K562 (cell line): ENCODE measurements at regions not wholly inside any gene's neighbourhood (a gene's known extent, or its start where the extent isn't known, plus 50 kb on each side); places are given as distances from the start of the nearest gene placed in this dataset.

Source experiments
- ATAC-seq: fragments of 200-7000 bp; cut with Tn5 transposase; 3 replicates; pipeline ENCODE4 v1.9.1; 2020; ENCODE audit warnings: moderate library complexity
- BruUV-seq: library from RNA; stranded (reverse); fragments of 400-500 nt; replicated peaks from 2 replicates; lab custom pipeline; 2021; lab: Mats Ljungman, UMichigan
- CTCF ChIA-PET: fragments of 300-600 bp; formaldehyde crosslinking; extraction: SDS; loops from one replicate; lab custom pipeline; 2021; ENCODE audit warnings: low intra/inter-chr PET ratio; lab: Yijun Ruan, JAX
- POLR2A ChIA-PET: fragments of 300-600, 350-650 bp; sonication (Branson Sonifier 250); formaldehyde crosslinking; extraction: SDS; loops from one replicate; lab custom pipeline; 2021; ENCODE audit warnings: antibody characterized with exemption, inconsistent platforms; lab: Yijun Ruan, JAX
- DNase-seq, 4 experiments: peaks; one replicate each; pipeline versions ENCODE4 v3.0.0 to v3.0.0-alpha.2; 2011 to 2018; ENCODE audit warnings: low spot score in 3 of 4, mixed read lengths in 3 of 4; ENCODE audit errors: extremely low read depth in 1 of 4
- FAIRE-seq: peaks from 2 replicates; lab custom pipeline; 2011; peaks lifted over from hg19 to GRCh38; lab: Jason Lieb, UNC
- H2AFZ ChIP-seq: 2 replicates; pipeline ENCODE4 v1.6.0; 2011; ENCODE audit warnings: low read depth, low read length, control low read depth, inconsistent platforms
- H3K27ac ChIP-seq: fragments of 200-600 bp; 3 replicates; pipeline ENCODE4 v1.8.0; 2011; ENCODE audit warnings: low read depth, mild to moderate bottlenecking, control low read depth, inconsistent platforms, low read length, moderate library complexity, mixed read lengths; ENCODE audit errors: extremely low read depth
- H3K27me3 ChIP-seq, 2 experiments: fragments of 300-600 bp in 1 of 2; 2 replicates in 1 of 2; 3 replicates in 1 of 2; pipeline versions ENCODE4 v1.6.0 to v1.8.0; 2011; ENCODE audit warnings: inconsistent platforms in 2 of 2, low read length in 2 of 2, mild to moderate bottlenecking in 1 of 2, mixed read lengths in 1 of 2, moderate library complexity in 1 of 2; ENCODE audit not compliant: control insufficient read depth in 2 of 2, insufficient read depth in 2 of 2
- H3K36me3 ChIP-seq: fragments of 300-600 bp; 3 replicates; pipeline ENCODE4 v1.8.0; 2011; ENCODE audit warnings: mild to moderate bottlenecking, low read length, inconsistent platforms; ENCODE audit not compliant: control insufficient read depth, insufficient read depth
- H3K4me1 ChIP-seq, 2 experiments: fragments of 200-600 bp in 1 of 2; replicated peaks in 1 of 2; 2 replicates in 1 of 2; 3 replicates in 1 of 2; pipeline versions ENCODE4 v1.5.1 to v1.8.0; 2011; ENCODE audit warnings: inconsistent platforms in 2 of 2, low read length in 2 of 2, mild to moderate bottlenecking in 1 of 2, mixed read lengths in 1 of 2, moderate library complexity in 1 of 2; ENCODE audit not compliant: control insufficient read depth in 2 of 2, insufficient read depth in 2 of 2
- H3K4me2 ChIP-seq: 2 replicates; pipeline ENCODE4 v1.6.1; 2011; ENCODE audit warnings: low read length, control low read depth, inconsistent platforms, mixed read lengths; ENCODE audit not compliant: insufficient read depth
- H3K4me3 ChIP-seq: fragments of 200-600 bp; sonication (generic), shearing (Covaris generic); 2 replicates; pipeline ENCODE4 v1.5.1; 2016; ENCODE audit warnings: control low read depth, inconsistent platforms
- H3K79me2 ChIP-seq: fragments of 200-600 bp; 3 replicates; pipeline ENCODE4 v1.8.0; 2011; ENCODE audit warnings: low read length, inconsistent platforms; ENCODE audit not compliant: control insufficient read depth, insufficient read depth
- H3K9ac ChIP-seq, 2 experiments: 2 replicates each; pipeline versions ENCODE4 v1.6.0 to v1.6.1; 2011; ENCODE audit warnings: low read depth in 2 of 2, low read length in 2 of 2, control low read depth in 1 of 2, inconsistent platforms in 1 of 2, mild to moderate bottlenecking in 1 of 2, mixed read lengths in 1 of 2; ENCODE audit not compliant: insufficient read depth in 1 of 2
- H3K9me1 ChIP-seq: one replicate; pipeline ENCODE4 v1.6.0; 2011; ENCODE audit warnings: inconsistent platforms, mild to moderate bottlenecking, low read length, moderate library complexity; ENCODE audit not compliant: control insufficient read depth, insufficient read depth
- H3K9me3 ChIP-seq: replicated peaks from 2 replicates; pipeline ENCODE4 v1.5.1; 2011; ENCODE audit warnings: low read depth, low read length, inconsistent platforms; ENCODE audit not compliant: control insufficient read depth, insufficient read depth
- H4K20me1 ChIP-seq: replicated peaks from 2 replicates; pipeline ENCODE4 v1.6.1; 2011; ENCODE audit warnings: low read length, inconsistent platforms, mixed read lengths; ENCODE audit not compliant: control insufficient read depth, insufficient read depth
- ADNP ChIP-seq: fragments of 200-800 bp; sonication (Bioruptor generic); IDR thresholded peaks from 2 replicates; pipeline ENCODE4 v1.6.1; 2016; ENCODE audit warnings: missing genetic modification characterization, missing compliant biosample characterization
- E4F1 ChIP-seq: fragments of 250-450 bp; sonication (Bioruptor Pico); IDR thresholded peaks from 2 replicates; pipeline ENCODE4 v1.5.0; 2021; ENCODE audit warnings: mild to moderate bottlenecking, borderline replicate concordance
- EHMT2 ChIP-seq: fragments of 450-650 bp; IDR thresholded peaks from 2 replicates; pipeline ENCODE4 v1.6.1; 2018; ENCODE audit warnings: antibody characterized with exemption
- FOXP4 ChIP-seq: sonication (generic); formaldehyde crosslinking; IDR thresholded peaks from 2 replicates; pipeline ENCODE4 v1.8.0; 2022; ENCODE audit warnings: mild to moderate bottlenecking, missing genetic modification reagents, borderline replicate concordance
- HDAC1 ChIP-seq, 2 experiments: fragments of 450-650 bp; IDR thresholded peaks; 2 replicates each; pipeline ENCODE4 v1.6.1; 2016 to 2017; ENCODE audit warnings: inconsistent platforms in 1 of 2, mild to moderate bottlenecking in 1 of 2, moderate library complexity in 1 of 2
- HNRNPUL1 ChIP-seq: fragments of 200-400 bp; formaldehyde crosslinking; IDR thresholded peaks from 2 replicates; pipeline ENCODE4 v1.6.1; 2017; ENCODE audit warnings: low read length
- POLR3A ChIP-seq: IDR thresholded peaks from 2 replicates; pipeline ENCODE4 v1.6.1; 2011; ENCODE audit warnings: borderline replicate concordance, mild to moderate bottlenecking, moderate library complexity; ENCODE audit not compliant: insufficient read length, insufficient read depth; ENCODE audit errors: extremely low read depth
- ZBTB43 ChIP-seq: sonication (generic); formaldehyde crosslinking; IDR thresholded peaks from 2 replicates; pipeline ENCODE4 v1.8.0; 2023; ENCODE audit warnings: mild to moderate bottlenecking, missing genetic modification reagents
- ZFX ChIP-seq: sonication (generic); formaldehyde crosslinking; IDR thresholded peaks from 2 replicates; pipeline ENCODE4 v1.8.0; 2022; ENCODE audit warnings: mild to moderate bottlenecking, missing genetic modification reagents, moderate library complexity
- ZNF23 ChIP-seq: fragments of 250-450 bp; sonication (Bioruptor Pico); IDR thresholded peaks from 2 replicates; pipeline ENCODE4 v1.4.0; 2020; ENCODE audit warnings: mild to moderate bottlenecking
- ZNF324 ChIP-seq: fragments of 250-450 bp; sonication (Bioruptor Pico); IDR thresholded peaks from 2 replicates; pipeline ENCODE4 v1.4.0; 2020; ENCODE audit warnings: mild to moderate bottlenecking
- ZNF785 ChIP-seq: fragments of 250-450 bp; sonication (Bioruptor Pico); IDR thresholded peaks from 2 replicates; pipeline ENCODE4 v1.4.0; 2020; ENCODE audit warnings: mild to moderate bottlenecking
- ZNF79 ChIP-seq: fragments of 250-450 bp; sonication (Bioruptor Pico); IDR thresholded peaks from 2 replicates; pipeline ENCODE4 v1.4.0; 2020; ENCODE audit warnings: low read depth, mild to moderate bottlenecking, moderate library complexity
- WGBS: fragments of 100-300 bp; shearing (Covaris generic); methylation state at CpG from one replicate; pipeline ENCODE4 v1.1.6; 2016; ENCODE audit warnings: low coverage, mixed read lengths; ENCODE audit not compliant: insufficient coverage; ENCODE audit errors: missing lambda C conversion rate; 5-methylcytosine and 5-hydroxymethylcytosine counted together
- in situ Hi-C: fragments of 300-500 bp; cut with MboI; formaldehyde crosslinking; loops from 4 replicates; pipeline ENCODE4 v1.15.0; 2018; ENCODE audit warnings: inconsistent platforms, mixed read lengths
- intact Hi-C: fragments of 100-400 bp; cut with micrococcal nuclease; formaldehyde crosslinking; loops from 2 replicates; pipeline ENCODE4 v1.14.2; 2022

GRCh38 chr2:238704471-238705225 lies 143.2 kb upstream of the TWIST2 start:
- no peaks in the 10 kb centered on the region for H3K9me1 ChIP-seq
- H3K79me2 ChIP-seq = no peaks in the 10 kb centered on the region
- peaks cover 0 to 27% of the 10 kb centered on the region in 2 experiments; a peak in 3 of 5 replicates for H3K27me3 ChIP-seq
- H4K20me1 ChIP-seq = no peaks in the 10 kb centered on the region; the same call in 1 of the 2 replicates
- H2AFZ ChIP-seq = no peak overlapping the region
- H3K27ac ChIP-seq = no peak overlapping the region
- ATAC-seq (no peak), DNase-seq (no peak), FAIRE-seq (no peak)
- TF ChIP-seq HDAC1 (IDR thresholded peaks at IDR 0.05) (no peak), ZNF785 (CRISPR knock-in tag) (no peak), EHMT2 (no peak), ZBTB43 (CRISPR knock-in tag) (no peak), POLR3A (no peak), ADNP (tag) (no peak), FOXP4 (CRISPR knock-in tag) (no peak), ZFX (no peak), ZNF79 (CRISPR knock-in tag) (no peak), ZNF324 (CRISPR knock-in tag) (no peak), HNRNPUL1 (no peak), E4F1 (no peak), ZNF23 (CRISPR knock-in tag) (no peak)
- 0% methylated on average over 10 of the region's 11 CpGs for WGBS
- H3K9ac ChIP-seq = no peak overlapping the region
- BruUV-seq = no TSS peak
- no peak overlapping the region for H3K4me3 ChIP-seq
- ChIA-PET POLR2A (interaction anchor here (1.0 kb wide), 1 partner anchor 24 kb away, joined by 4 read pairs; no protein-coding TSS in a partner anchor), CTCF (no interaction called here)
- no peaks in the 10 kb centered on the region for H3K36me3 ChIP-seq
- H3K9me3 ChIP-seq = no peaks in the 10 kb centered on the region
- intact Hi-C loops (no loop called here), in situ Hi-C loops (no loop called here)
- no peak overlapping the region for H3K4me2 ChIP-seq
- no peaks in the 10 kb centered on the region for H3K4me1 ChIP-seq
